ENCODE measurements at regions not wholly inside any gene's neighbourhood (a gene's known extent, or its start where the extent isn't known, plus 50 kb on each side); places are given as distances from the start of the nearest gene placed in this dataset.

DNA sequence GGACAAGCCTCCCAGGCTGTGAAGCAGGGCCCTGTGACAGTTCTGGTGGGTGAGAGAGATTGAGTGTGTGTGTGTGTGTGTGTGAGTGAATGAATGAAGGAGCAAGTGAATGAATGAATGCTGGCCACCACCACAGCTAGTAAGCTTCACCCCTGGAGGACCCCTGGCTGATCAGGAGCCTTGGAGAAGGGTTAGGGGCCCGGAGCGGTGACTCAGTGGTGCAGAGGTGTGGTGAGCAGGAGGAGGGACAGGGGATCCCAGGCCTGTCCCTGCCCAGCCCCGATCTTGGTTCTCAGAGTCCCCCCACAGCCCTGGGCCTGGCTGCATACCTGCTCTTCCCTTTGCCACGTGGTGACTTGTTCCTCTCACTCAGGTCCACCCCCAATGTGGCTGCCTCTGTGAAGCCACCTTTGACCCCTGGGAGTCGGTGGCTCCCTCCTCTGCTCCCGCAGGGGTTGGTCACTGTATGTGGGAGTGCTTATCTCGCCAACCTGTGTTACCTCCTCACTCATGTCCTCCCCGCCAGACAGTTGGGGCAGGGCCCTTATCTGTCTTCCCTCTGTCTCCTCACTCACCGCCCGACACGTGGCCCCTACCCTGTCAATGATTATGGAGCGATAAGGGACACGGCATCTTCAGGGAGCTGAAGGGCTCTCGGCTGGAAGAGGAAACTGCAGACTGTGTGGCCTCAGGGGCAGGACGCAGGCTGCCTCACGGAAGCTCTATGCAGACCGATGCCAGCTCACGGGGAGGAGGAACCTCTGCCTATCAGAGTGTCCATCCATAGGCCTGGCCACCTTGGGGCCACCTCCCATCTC, 99.9 kb upstream of the PITX1 start:
- H3K4me1 Mint-ChIP-seq, result no peaks in the 10 kb centered on the region
- no peak overlapping the region for H4K8ac ChIP-seq (replicated peaks; ENCODE audit: insufficient read length, low read depth, low read length)
- H4K5ac ChIP-seq (ENCODE audit: insufficient read length, low read depth, low read length), result no peak overlapping the region
- H2BK120ac ChIP-seq (ENCODE audit: low read depth, low read length, poor library complexity, severe bottlenecking), result no peak overlapping the region
- no peaks in the 10 kb centered on the region for H3K79me1 ChIP-seq (ENCODE audit: insufficient read depth, low read depth, low read length, poor library complexity, severe bottlenecking)
- no peak overlapping the region for H3K4me2 ChIP-seq (ENCODE audit: insufficient read depth, insufficient read length, low read length)
- no peak overlapping the region for H2BK15ac ChIP-seq (ENCODE audit: low read depth, low read length)
- no peaks in the 10 kb centered on the region for H3K36me3 Mint-ChIP-seq (ENCODE audit: insufficient read depth in 1 of 3, low read depth in 3 of 3)
- H3K27ac ChIP-seq (ENCODE audit: insufficient read length, low read depth, low read length), result no peak overlapping the region
- no peaks in the 10 kb centered on the region for H4K20me1 ChIP-seq (ENCODE audit: control insufficient read depth, insufficient read depth, insufficient read length)
- no peaks in the 10 kb centered on the region for H3K4me1 ChIP-seq (ENCODE audit: insufficient read depth, low read length)
- WGBS (ENCODE audit: extremely low coverage, insufficient read length, low lambda C conversion rate), result no CpG with 5 or more reads among the region's 18 CpGs
- no peak overlapping the region for H2BK5ac ChIP-seq (ENCODE audit: insufficient read length, low read length)
- no peaks in the 10 kb centered on the region for H3K79me2 ChIP-seq (ENCODE audit: insufficient read depth, low read length)
- no peak overlapping the region for H3K9ac ChIP-seq (ENCODE audit: extremely low read depth, insufficient read length, low read length)
- H3K27me3 ChIP-seq (ENCODE audit: insufficient read depth, low read length), result no peaks in the 10 kb centered on the region
- H3T11ph ChIP-seq (ENCODE audit: low read length), result no peak overlapping the region
- H3K56ac ChIP-seq (ENCODE audit: insufficient read length, low read depth, low read length), result no peak overlapping the region
- no peak overlapping the region; a peak in 1 of 5 replicates for H3K4me3 Mint-ChIP-seq
- H2BK20ac ChIP-seq (ENCODE audit: low read depth, low read length, poor library complexity, severe bottlenecking), result no peak overlapping the region
- no peaks in the 10 kb centered on the region for H3K9me3 ChIP-seq (ENCODE audit: control insufficient read depth, low read depth, low read length)
- H2AFZ ChIP-seq (ENCODE audit: low read length), result no peak overlapping the region
- H4K91ac ChIP-seq (ENCODE audit: insufficient read length, low read depth, low read length), result no peak overlapping the region
- H3K18ac ChIP-seq (ENCODE audit: insufficient read length, low read depth, low read length), result no peak overlapping the region
- no peaks in the 10 kb centered on the region for H3K23me2 ChIP-seq (ENCODE audit: insufficient read length, low read depth, low read length, poor library complexity, severe bottlenecking)
- H2BK12ac ChIP-seq (ENCODE audit: insufficient read length, low read depth, low read length), result no peak overlapping the region
- peaks cover 32% of the 10 kb centered on the region for H3K27me3 Mint-ChIP-seq (ENCODE audit: low read depth)
- H3K23ac ChIP-seq (ENCODE audit: insufficient read length, low read depth, low read length), result no peak overlapping the region
- no peak for DNase-seq
- no peaks in the 10 kb centered on the region for H3K9me3 Mint-ChIP-seq
- TF ChIP-seq, protein P1, sequence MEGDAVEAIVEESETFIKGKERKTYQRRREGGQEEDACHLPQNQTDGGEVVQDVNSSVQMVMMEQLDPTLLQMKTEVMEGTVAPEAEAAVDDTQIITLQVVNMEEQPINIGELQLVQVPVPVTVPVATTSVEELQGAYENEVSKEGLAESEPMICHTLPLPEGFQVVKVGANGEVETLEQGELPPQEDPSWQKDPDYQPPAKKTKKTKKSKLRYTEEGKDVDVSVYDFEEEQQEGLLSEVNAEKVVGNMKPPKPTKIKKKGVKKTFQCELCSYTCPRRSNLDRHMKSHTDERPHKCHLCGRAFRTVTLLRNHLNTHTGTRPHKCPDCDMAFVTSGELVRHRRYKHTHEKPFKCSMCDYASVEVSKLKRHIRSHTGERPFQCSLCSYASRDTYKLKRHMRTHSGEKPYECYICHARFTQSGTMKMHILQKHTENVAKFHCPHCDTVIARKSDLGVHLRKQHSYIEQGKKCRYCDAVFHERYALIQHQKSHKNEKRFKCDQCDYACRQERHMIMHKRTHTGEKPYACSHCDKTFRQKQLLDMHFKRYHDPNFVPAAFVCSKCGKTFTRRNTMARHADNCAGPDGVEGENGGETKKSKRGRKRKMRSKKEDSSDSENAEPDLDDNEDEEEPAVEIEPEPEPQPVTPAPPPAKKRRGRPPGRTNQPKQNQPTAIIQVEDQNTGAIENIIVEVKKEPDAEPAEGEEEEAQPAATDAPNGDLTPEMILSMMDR (conservative IDR thresholded peaks at IDR 0.05), result no peak
- H3K4ac ChIP-seq (ENCODE audit: low read depth, low read length), result no peak overlapping the region
- H3K27ac Mint-ChIP-seq, result no peak overlapping the region
- H2AK5ac ChIP-seq (ENCODE audit: insufficient read length, low read length), result no peak overlapping the region
- no peak overlapping the region; the same call in 1 of the 2 replicates for H3K14ac ChIP-seq (ENCODE audit: insufficient read depth, low read length)
